Astrocyte (in vitro differentiated cells and primary cell): ENCODE measurements at regions not wholly inside any gene's neighbourhood (a gene's known extent, or its start where the extent isn't known, plus 50 kb on each side); places are given as distances from the start of the nearest gene placed in this dataset.

Experiments
- CTCF ChIP-seq: IDR thresholded peaks from 2 replicates; pipeline ENCODE4 v1.5.1; 2011; ENCODE audit warnings: low read depth, mild to moderate bottlenecking, inconsistent platforms, low read length, moderate library complexity; ENCODE audit not compliant: insufficient read depth
- EZH2 ChIP-seq: IDR thresholded peaks from 2 replicates; pipeline ENCODE4 v1.6.1; 2012; ENCODE audit warnings: mild to moderate bottlenecking, low read length, inconsistent platforms; ENCODE audit not compliant: insufficient read depth

GRCh38 chr13:39269004-39269403 lies 230.7 kb downstream of the NHLRC3 start:
- TF ChIP-seq CTCF (no peak), EZH2 (no peak)
